ENCODE measurements at regions not wholly inside any gene's neighbourhood (a gene's known extent, or its start where the extent isn't known, plus 50 kb on each side); places are given as distances from the start of the nearest gene placed in this dataset.

DNA sequence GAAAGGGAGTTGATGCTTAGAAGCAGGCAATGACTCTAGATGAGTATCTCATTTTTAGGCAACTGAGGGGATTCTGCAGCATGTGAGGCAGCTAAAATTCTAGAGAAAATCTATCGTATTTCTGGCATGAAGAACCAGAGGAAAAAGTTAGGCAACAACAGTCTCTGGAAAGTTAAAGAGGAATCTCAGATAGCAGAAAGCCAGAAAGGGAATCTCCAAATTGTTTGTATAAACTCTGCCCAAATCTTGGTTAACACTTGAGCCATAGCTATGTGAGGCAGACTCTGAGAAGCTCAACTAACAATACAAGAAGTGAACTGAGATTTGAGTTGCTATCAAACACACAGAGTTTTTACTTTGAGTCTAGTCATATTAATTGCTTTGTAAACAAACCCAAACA lies 215.8 kb upstream of the FZD8 start:
- Histone ChIP-seq H2AFZ (ENCODE audit: low read length) (no peak overlapping the region), H3K4me3 (ENCODE audit: insufficient read depth, low read length) (no peak overlapping the region), H3K4me1 (ENCODE audit: insufficient read depth, low read length) (peaks cover 6% of the 10 kb centered on the region), H3K36me3 (ENCODE audit: insufficient read depth, low read length) (no peaks in the 10 kb centered on the region), H3K27ac (ENCODE audit: low read depth, low read length) (no peak overlapping the region), H3K9me3 (ENCODE audit: low read depth, low read length) (no peaks in the 10 kb centered on the region), H3K27me3 (ENCODE audit: insufficient read depth, low read length) (no peaks in the 10 kb centered on the region), H3K4me2 (ENCODE audit: insufficient read depth, low read length) (no peak overlapping the region), H3K79me2 (ENCODE audit: insufficient read depth, low read length) (no peaks in the 10 kb centered on the region), H4K20me1 (ENCODE audit: insufficient read depth, low read length) (no peaks in the 10 kb centered on the region)
- no peak for DNase-seq (ENCODE audit: insufficient read length, low spot score, missing footprints)
- TF ChIP-seq CTCF (IDR thresholded peaks at IDR 0.05; ENCODE audit: extremely low read depth, low read depth, low read length) = no peak

DNA sequence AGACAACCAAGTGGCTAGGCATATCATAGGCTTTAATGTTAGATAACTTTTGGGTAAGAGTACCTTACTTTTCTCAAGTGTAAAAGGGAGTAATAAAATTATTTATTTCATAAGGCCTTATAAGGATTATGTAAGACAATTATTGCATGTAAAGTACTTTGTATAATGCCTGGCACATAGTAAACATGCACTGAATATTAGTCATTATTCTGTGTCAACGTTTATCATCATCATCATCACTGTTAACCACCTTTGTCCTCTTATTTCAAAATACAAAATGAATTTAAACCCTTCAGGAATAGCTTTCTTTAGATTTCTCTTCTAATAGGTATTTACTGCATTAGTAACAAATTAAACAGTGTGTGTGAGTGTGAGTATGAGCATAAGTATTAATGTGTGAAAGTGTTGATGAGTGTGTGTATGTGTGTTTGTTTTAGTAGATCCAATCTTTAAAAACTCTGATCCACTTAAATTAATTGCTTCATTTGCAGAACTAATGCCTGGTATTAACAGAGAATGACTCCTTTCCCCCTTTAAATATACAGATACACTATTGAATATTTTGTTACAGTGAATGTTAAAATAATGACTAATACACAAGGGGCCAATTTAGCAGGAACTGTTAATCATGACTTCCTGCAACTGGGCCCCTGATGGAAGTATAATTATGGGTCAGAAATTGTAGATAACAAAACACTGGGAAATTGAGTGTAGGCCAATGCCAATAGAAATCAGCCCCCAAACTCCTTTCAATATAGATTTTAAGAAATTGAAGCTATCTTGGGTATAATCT lies 213.3 kb upstream of the FZD8 start:
- DNase-seq (ENCODE audit: insufficient read length, low spot score, missing footprints) = no peak
- H3K27me3 ChIP-seq (ENCODE audit: insufficient read depth, low read length) = no peaks in the 10 kb centered on the region
- no peak overlapping the region for H3K4me2 ChIP-seq (ENCODE audit: insufficient read depth, low read length)
- no peak overlapping the region for H3K4me3 ChIP-seq (ENCODE audit: insufficient read depth, low read length)
- peaks cover 6% of the 10 kb centered on the region for H3K4me1 ChIP-seq (ENCODE audit: insufficient read depth, low read length)
- no peak for TF ChIP-seq CTCF (IDR thresholded peaks at IDR 0.05; ENCODE audit: extremely low read depth, low read depth, low read length)
- no peaks in the 10 kb centered on the region for H3K79me2 ChIP-seq (ENCODE audit: insufficient read depth, low read length)
- H4K20me1 ChIP-seq (ENCODE audit: insufficient read depth, low read length) = no peaks in the 10 kb centered on the region
- no peak overlapping the region for H3K27ac ChIP-seq (ENCODE audit: low read depth, low read length)
- H3K9me3 ChIP-seq (ENCODE audit: low read depth, low read length) = no peaks in the 10 kb centered on the region
- no peaks in the 10 kb centered on the region for H3K36me3 ChIP-seq (ENCODE audit: insufficient read depth, low read length)
- H2AFZ ChIP-seq (ENCODE audit: low read length) = no peak overlapping the region

GRCh38 chr10:35854661-35855060 lies 212.6 kb upstream of the FZD8 start:
- Histone ChIP-seq H3K27ac (ENCODE audit: low read depth, low read length) (no peak overlapping the region), H4K20me1 (ENCODE audit: insufficient read depth, low read length) (no peaks in the 10 kb centered on the region), H3K9me3 (ENCODE audit: low read depth, low read length) (no peaks in the 10 kb centered on the region), H3K4me3 (ENCODE audit: insufficient read depth, low read length) (no peak overlapping the region), H3K4me2 (ENCODE audit: insufficient read depth, low read length) (no peak overlapping the region), H2AFZ (ENCODE audit: low read length) (no peak overlapping the region), H3K27me3 (ENCODE audit: insufficient read depth, low read length) (no peaks in the 10 kb centered on the region), H3K79me2 (ENCODE audit: insufficient read depth, low read length) (no peaks in the 10 kb centered on the region), H3K4me1 (ENCODE audit: insufficient read depth, low read length) (peaks cover 6% of the 10 kb centered on the region), H3K36me3 (ENCODE audit: insufficient read depth, low read length) (no peaks in the 10 kb centered on the region)
- DNase-seq (ENCODE audit: insufficient read length, low spot score, missing footprints) = no peak
- TF ChIP-seq CTCF (IDR thresholded peaks at IDR 0.05; ENCODE audit: extremely low read depth, low read depth, low read length) = no peak

DNA sequence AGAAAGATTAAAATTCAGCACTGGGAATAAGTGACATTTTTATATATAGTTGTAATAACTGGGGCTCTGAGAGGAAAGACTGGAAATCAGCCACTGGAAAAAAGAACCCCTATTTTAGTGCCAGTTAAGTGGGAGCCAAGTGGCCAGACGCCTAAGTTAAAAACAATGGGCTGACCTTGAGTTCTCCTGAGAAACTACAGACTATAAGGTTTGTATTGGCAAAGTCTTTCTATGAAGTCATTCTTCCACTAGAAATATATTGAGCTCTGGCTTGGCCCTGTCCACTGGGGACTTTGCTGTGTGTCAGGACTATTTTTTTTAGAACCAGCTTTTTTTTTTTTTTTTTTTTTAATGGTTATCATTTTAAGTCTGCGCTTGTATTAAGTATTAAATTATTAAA lies 210.6 kb upstream of the FZD8 start:
- Histone ChIP-seq H3K4me3 (ENCODE audit: insufficient read depth, low read length) (no peak overlapping the region), H3K4me1 (ENCODE audit: insufficient read depth, low read length) (peaks cover 6% of the 10 kb centered on the region), H4K20me1 (ENCODE audit: insufficient read depth, low read length) (no peaks in the 10 kb centered on the region), H3K27ac (ENCODE audit: low read depth, low read length) (no peak overlapping the region), H2AFZ (ENCODE audit: low read length) (no peak overlapping the region), H3K9me3 (ENCODE audit: low read depth, low read length) (no peaks in the 10 kb centered on the region), H3K4me2 (ENCODE audit: insufficient read depth, low read length) (no peak overlapping the region), H3K36me3 (ENCODE audit: insufficient read depth, low read length) (no peaks in the 10 kb centered on the region), H3K79me2 (ENCODE audit: insufficient read depth, low read length) (no peaks in the 10 kb centered on the region), H3K27me3 (ENCODE audit: insufficient read depth, low read length) (no peaks in the 10 kb centered on the region)
- no peak for DNase-seq (ENCODE audit: insufficient read length, low spot score, missing footprints)
- TF ChIP-seq CTCF (IDR thresholded peaks at IDR 0.05; ENCODE audit: extremely low read depth, low read depth, low read length) = no peak

Data from osteoblast (primary cell).